ENCODE measurements at regions not wholly inside any gene's neighbourhood (a gene's known extent, or its start where the extent isn't known, plus 50 kb on each side); places are given as distances from the start of the nearest gene placed in this dataset.

DNA sequence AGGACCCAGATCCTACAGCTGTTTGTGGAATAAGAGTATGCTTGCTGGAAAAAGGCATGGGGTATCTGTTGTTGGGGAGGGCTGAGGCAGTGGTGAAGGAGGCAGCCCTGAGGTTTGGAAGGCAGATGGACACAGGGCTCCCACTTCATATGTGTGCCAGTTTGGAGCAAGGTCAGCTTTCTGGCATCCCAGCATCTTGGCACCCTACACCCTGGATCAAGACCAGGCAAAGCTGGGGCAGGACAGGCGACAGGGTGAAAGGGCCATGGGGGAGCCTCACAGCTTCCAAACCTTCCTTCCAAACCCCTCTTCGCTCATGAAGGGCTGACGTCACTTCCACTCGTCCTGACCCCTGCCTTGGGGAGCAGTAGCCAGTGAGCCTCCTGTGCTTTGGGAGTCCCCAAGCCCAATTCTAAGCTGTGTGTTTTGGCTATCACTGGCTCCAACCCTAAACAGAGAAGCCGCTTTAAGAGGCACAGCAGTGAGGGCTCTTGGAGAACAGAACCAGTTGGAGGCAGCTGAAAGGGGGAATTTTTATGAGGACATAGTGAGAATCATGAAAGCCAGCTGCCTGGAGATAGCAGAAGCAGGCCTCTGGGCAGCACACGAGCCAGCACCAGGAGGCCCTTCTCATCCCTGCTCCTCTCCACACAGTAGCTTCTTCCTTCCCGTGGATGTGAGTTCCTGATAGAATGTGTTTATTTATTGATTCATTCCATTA is 448.6 kb upstream of the CDH4 start:
- intact Hi-C loops (cut with micrococcal nuclease): no loop called here
- H3K27ac Mint-ChIP-seq: no peak overlapping the region
- H3K36me3 Mint-ChIP-seq (ENCODE audit: low read depth): no peaks in the 10 kb centered on the region
- CTCF ChIA-PET: no interaction called here
- no peak overlapping the region for H3K4me3 Mint-ChIP-seq
- peaks cover 5% of the 10 kb centered on the region for H3K9me3 Mint-ChIP-seq
- peaks cover 3% of the 10 kb centered on the region for H3K27me3 Mint-ChIP-seq (ENCODE audit: low read depth)
- DNase-seq: no peak
- H3K4me1 Mint-ChIP-seq (ENCODE audit: low read depth): no peaks in the 10 kb centered on the region

DNA sequence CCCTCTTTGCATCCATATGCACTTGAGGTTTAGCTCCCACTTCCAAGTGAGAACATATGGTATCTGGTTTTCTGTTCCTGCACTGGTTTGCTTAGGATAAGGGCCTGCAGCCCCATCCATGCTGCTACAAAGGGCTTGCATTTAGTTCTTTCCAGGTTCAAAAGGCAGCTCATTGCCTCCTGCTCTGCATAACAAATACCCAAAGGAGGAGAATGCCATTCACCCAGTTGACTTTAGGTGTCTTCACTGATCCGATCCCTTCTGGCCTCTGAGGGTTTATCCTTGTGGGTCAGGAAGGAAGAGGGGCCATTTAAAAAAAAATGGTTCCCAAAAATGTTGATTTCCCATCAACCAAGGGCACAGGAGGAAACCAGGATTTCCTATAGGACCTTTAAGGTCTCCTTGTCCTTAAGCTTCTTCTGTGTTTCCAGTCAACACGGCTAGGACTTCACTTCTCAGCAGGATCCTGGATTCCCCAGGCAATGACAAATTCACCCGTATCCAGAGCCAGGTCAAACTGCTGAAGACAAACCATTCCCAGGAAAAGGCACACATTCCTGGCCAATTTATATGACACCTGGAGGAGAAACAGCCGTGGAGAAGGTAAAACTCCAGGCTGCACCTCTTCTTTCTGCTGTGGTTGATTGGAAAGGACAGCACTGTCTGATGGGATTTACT is 447.7 kb upstream of the CDH4 start:
- H3K4me1 Mint-ChIP-seq (ENCODE audit: low read depth): no peaks in the 10 kb centered on the region
- H3K9me3 Mint-ChIP-seq: peaks cover 7% of the 10 kb centered on the region
- no peaks in the 10 kb centered on the region for H3K36me3 Mint-ChIP-seq (ENCODE audit: low read depth)
- H3K27me3 Mint-ChIP-seq (ENCODE audit: low read depth): peaks cover 3% of the 10 kb centered on the region
- no peak overlapping the region for H3K27ac Mint-ChIP-seq
- CTCF ChIA-PET: interaction anchor here (0.7 kb wide), 1 partner anchor 1462 kb away, joined by 3 read pairs; no protein-coding TSS in a partner anchor
- DNase-seq: no peak
- H3K4me3 Mint-ChIP-seq: no peak overlapping the region
- intact Hi-C loops (cut with micrococcal nuclease): no loop called here

- Mint-ChIP-seq H3K36me3 (ENCODE audit: low read depth) (no peaks in the 10 kb centered on the region), H3K27me3 (ENCODE audit: low read depth) (peaks cover 3% of the 10 kb centered on the region), H3K27ac (no peak overlapping the region), H3K4me3 (no peak overlapping the region), H3K4me1 (ENCODE audit: low read depth) (no peaks in the 10 kb centered on the region), H3K9me3 (peaks cover 7% of the 10 kb centered on the region)
- CTCF ChIA-PET: interaction anchor here (0.7 kb wide), 1 partner anchor 1463 kb away, joined by 3 read pairs; no protein-coding TSS in a partner anchor
- intact Hi-C loops (cut with micrococcal nuclease): no loop called here
- DNase-seq: no peak
Measured at GRCh38 chr20:60804918-60805630, 447.0 kb upstream of the CDH4 start.

GRCh38 chr20:60806354-60806753 is 445.7 kb upstream of the CDH4 start:
- no peak for DNase-seq
- CTCF ChIA-PET: no interaction called here
- no peak overlapping the region for H3K27ac Mint-ChIP-seq
- intact Hi-C loops (cut with micrococcal nuclease): no loop called here
- no peak overlapping the region for H3K4me3 Mint-ChIP-seq
- H3K4me1 Mint-ChIP-seq (ENCODE audit: low read depth): no peaks in the 10 kb centered on the region
- H3K27me3 Mint-ChIP-seq (ENCODE audit: low read depth): peaks cover 3% of the 10 kb centered on the region
- peaks cover 6% of the 10 kb centered on the region for H3K9me3 Mint-ChIP-seq
- H3K36me3 Mint-ChIP-seq (ENCODE audit: low read depth): no peaks in the 10 kb centered on the region

DNA sequence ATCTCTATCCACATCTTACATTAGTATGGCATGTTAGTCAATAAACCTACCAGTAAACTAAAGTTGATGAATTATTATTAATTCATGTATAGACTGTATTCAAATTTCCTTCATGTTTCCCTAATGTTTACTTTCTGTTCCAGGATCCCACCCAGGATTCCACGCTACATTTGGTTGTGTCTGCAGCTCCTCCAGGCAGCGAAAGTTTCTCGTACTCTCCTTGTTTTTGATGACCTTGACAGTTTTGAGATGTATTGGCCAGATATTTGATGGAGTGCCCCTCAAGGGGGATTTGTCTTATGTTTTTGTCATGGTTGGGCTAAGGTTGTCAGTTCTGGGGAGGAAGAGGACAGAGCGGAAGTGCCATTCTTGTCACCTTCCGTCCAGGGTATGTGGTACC is 445.2 kb upstream of the CDH4 start:
- intact Hi-C loops (cut with micrococcal nuclease): no loop called here
- Mint-ChIP-seq H3K4me3 (no peak overlapping the region), H3K4me1 (ENCODE audit: low read depth) (no peaks in the 10 kb centered on the region)

DNA sequence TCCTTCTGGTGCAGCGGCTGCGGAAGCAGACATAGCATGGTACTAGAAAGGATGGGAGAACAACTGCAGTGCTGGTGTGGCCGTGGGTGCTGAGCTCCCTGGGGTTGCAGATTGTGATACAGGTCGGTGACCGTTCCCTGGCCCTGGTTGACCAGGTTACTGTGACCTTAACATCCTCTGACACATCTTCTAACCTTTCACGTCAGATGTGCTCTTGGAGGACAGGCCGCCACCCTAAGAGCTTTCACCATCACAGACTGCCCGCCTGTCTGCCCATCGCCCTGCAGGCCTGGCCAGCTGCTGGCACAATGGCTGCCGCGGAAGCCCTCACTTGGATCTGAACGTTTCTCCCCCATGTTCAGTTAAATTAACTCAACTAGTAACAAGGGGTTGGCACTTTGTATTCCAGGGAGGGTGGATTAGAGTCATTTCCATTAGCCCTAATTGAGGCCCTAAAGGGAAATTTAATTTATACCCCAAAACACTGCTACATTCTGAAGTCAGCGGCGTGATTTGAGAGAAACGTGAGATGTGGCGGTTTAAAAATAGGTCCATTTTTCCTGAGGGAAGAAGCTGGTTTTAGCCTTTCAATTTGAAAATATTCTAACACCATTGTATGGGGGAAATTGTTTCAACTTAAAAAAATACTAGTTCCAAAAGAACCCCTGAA is 443.9 kb upstream of the CDH4 start:
- intact Hi-C loops (cut with micrococcal nuclease): no loop called here
- DNase-seq: no peak
- no peaks in the 10 kb centered on the region for H3K4me1 Mint-ChIP-seq (ENCODE audit: low read depth)

More for the DNA sequence above, 445.2 kb upstream of the CDH4 start:
- CTCF ChIA-PET: no interaction called here
- H3K9me3 Mint-ChIP-seq: peaks cover 9% of the 10 kb centered on the region
- H3K27ac Mint-ChIP-seq: no peak overlapping the region
- H3K27me3 Mint-ChIP-seq (ENCODE audit: low read depth): peaks cover 3% of the 10 kb centered on the region
- H3K36me3 Mint-ChIP-seq (ENCODE audit: low read depth): no peaks in the 10 kb centered on the region
- DNase-seq: no peak

GRCh38 chr20:60808701-60809100 is 443.4 kb upstream of the CDH4 start:
- Mint-ChIP-seq H3K27me3 (ENCODE audit: low read depth) (peaks cover 3% of the 10 kb centered on the region), H3K27ac (no peak overlapping the region), H3K36me3 (ENCODE audit: low read depth) (no peaks in the 10 kb centered on the region), H3K4me3 (no peak overlapping the region), H3K4me1 (ENCODE audit: low read depth) (no peaks in the 10 kb centered on the region), H3K9me3 (peaks cover 9% of the 10 kb centered on the region)
- intact Hi-C loops (cut with micrococcal nuclease): no loop called here
- no peak for DNase-seq
- CTCF ChIA-PET: no interaction called here

More for the DNA sequence above, 443.9 kb upstream of the CDH4 start:
- H3K4me3 Mint-ChIP-seq: no peak overlapping the region
- H3K36me3 Mint-ChIP-seq (ENCODE audit: low read depth): no peaks in the 10 kb centered on the region
- CTCF ChIA-PET: no interaction called here
- H3K27me3 Mint-ChIP-seq (ENCODE audit: low read depth): peaks cover 3% of the 10 kb centered on the region
- peaks cover 9% of the 10 kb centered on the region for H3K9me3 Mint-ChIP-seq
- no peak overlapping the region for H3K27ac Mint-ChIP-seq

DNA sequence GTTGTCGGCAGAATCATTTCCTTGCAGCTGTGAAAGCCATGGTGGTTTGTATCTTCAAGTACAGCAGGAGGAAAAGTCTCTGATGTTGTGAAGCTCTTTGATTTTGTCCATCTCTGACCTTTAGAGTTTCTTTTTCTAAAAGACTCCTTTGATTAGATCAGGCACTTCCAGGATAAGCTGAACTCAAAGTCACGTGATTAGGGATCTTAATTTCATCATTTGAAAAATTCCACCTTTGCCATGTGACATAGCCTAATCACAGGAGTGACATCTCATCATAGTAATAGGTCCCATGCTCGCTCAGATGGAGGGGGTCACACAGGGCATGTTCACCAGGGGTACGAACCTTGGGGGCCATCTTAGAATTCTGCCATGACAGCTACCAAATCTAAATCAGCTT is 441.5 kb upstream of the CDH4 start:
- intact Hi-C loops (cut with micrococcal nuclease): no loop called here
- no peaks in the 10 kb centered on the region for H3K36me3 Mint-ChIP-seq (ENCODE audit: low read depth)
- peaks cover 9% of the 10 kb centered on the region for H3K9me3 Mint-ChIP-seq
- H3K4me3 Mint-ChIP-seq: no peak overlapping the region
- no peak overlapping the region for H3K27ac Mint-ChIP-seq
- peaks cover 2% of the 10 kb centered on the region for H3K27me3 Mint-ChIP-seq (ENCODE audit: low read depth)
- no peaks in the 10 kb centered on the region for H3K4me1 Mint-ChIP-seq (ENCODE audit: low read depth)
- DNase-seq: no peak
- CTCF ChIA-PET: no interaction called here

DNA sequence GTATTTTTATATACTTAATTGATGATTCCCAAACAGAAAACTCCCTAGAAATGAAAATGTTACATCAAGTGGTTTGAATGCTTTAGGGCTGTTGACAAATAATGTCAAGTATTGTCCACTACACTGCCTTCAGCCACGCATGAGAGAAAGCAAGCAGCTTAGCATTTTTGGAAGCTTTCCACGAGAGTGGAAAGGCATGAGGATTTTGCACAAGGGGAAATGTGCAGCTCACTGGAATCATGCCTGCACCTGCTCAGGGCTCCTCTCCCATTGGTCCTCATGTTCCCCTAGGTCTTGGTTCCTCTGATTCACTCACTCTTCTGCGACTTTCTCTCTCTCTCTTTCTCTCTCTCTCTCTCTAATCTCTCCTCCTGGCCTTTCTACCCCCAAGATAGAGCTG is 439.5 kb upstream of the CDH4 start:
- intact Hi-C loops (cut with micrococcal nuclease): no loop called here
- Mint-ChIP-seq H3K27ac (no peak overlapping the region), H3K9me3 (peaks cover 15% of the 10 kb centered on the region), H3K36me3 (ENCODE audit: low read depth) (no peaks in the 10 kb centered on the region), H3K4me3 (no peak overlapping the region), H3K4me1 (ENCODE audit: low read depth) (no peaks in the 10 kb centered on the region), H3K27me3 (ENCODE audit: low read depth) (peaks cover 4% of the 10 kb centered on the region)
- no peak for DNase-seq
- CTCF ChIA-PET: no interaction called here

GRCh38 chr20:60813066-60813465 is 439.0 kb upstream of the CDH4 start:
- CTCF ChIA-PET: no interaction called here
- H3K4me1 Mint-ChIP-seq (ENCODE audit: low read depth): no peaks in the 10 kb centered on the region
- no peaks in the 10 kb centered on the region for H3K36me3 Mint-ChIP-seq (ENCODE audit: low read depth)
- peaks cover 16% of the 10 kb centered on the region for H3K9me3 Mint-ChIP-seq
- intact Hi-C loops (cut with micrococcal nuclease): no loop called here
- no peak overlapping the region for H3K27ac Mint-ChIP-seq
- H3K4me3 Mint-ChIP-seq: no peak overlapping the region
- peaks cover 7% of the 10 kb centered on the region for H3K27me3 Mint-ChIP-seq (ENCODE audit: low read depth)
- no peak for DNase-seq

DNA sequence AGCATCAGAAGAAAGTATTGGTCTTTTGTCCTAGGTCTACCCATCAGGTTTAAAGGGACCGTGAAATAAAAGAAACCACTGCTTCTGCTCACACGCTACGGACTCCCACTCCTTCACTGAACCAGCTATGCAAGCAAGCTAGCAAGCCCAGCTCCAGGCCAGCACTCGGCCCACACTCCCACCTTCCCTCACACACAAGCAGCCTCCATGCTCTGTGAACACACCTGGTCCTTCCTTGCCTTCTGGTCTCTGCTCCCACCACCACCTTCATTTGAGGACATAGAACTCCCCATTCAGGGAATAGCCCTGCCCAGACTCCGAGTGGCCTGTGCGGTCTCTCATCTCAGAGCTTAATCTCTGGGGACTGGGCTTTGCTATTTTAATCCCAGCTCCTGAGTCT is 436.4 kb upstream of the CDH4 start:
- Mint-ChIP-seq H3K27ac (no peak overlapping the region), H3K4me1 (ENCODE audit: low read depth) (no peaks in the 10 kb centered on the region), H3K27me3 (ENCODE audit: low read depth) (peaks cover 12% of the 10 kb centered on the region), H3K4me3 (no peak overlapping the region), H3K36me3 (ENCODE audit: low read depth) (no peaks in the 10 kb centered on the region), H3K9me3 (peaks cover 14% of the 10 kb centered on the region)
- intact Hi-C loops (cut with micrococcal nuclease): no loop called here
- CTCF ChIA-PET: no interaction called here
- DNase-seq: no peak

DNA sequence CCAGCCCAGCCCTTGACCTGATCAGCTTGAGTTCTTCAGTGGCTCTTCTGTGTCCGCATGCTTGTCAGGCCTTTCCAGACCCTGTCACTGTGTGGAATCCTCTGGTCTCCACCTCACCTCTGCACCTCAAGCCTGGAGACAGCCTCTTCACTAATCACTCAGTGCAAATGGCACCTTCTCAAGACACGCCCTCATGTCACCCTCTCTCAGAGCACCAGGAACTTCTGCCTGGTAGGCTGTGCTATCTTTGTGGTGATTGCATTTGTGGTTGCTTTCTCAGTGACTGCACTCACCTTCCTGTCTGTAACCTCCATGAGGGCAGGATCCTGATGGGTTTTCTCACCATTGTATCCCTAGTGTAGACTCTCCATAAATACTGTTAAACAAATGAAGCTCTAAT is 435.2 kb upstream of the CDH4 start:
- intact Hi-C loops (cut with micrococcal nuclease): no loop called here
- no peaks in the 10 kb centered on the region for H3K36me3 Mint-ChIP-seq (ENCODE audit: low read depth)
- no peak overlapping the region for H3K27ac Mint-ChIP-seq
- peaks cover 6% of the 10 kb centered on the region for H3K9me3 Mint-ChIP-seq
- no peak for DNase-seq
- peaks cover 15% of the 10 kb centered on the region for H3K27me3 Mint-ChIP-seq (ENCODE audit: low read depth)
- H3K4me1 Mint-ChIP-seq (ENCODE audit: low read depth): no peaks in the 10 kb centered on the region
- CTCF ChIA-PET: no interaction called here
- no peak overlapping the region for H3K4me3 Mint-ChIP-seq

All from activated naive CD4-positive, alpha-beta T cell treated with anti-CD3 and anti-CD28 coated beads for 36 hours (primary cell).